SK-N-SH treated with all-trans-retinoic acid at 6 μM for 48 hours (cell line): ENCODE measurements at regions not wholly inside any gene's neighbourhood (a gene's known extent, or its start where the extent isn't known, plus 50 kb on each side); places are given as distances from the start of the nearest gene placed in this dataset.

Source experiments
- ATAC-seq: fragments of 200-7000 bp; cut with Tn5 transposase; 3 replicates; pipeline ENCODE4 v1.9.1; 2020; ENCODE audit warnings: mild to moderate bottlenecking, moderate library complexity
- ARNTL ChIP-seq: fragments of 450-650 bp; formaldehyde crosslinking; IDR thresholded peaks from 2 replicates; pipeline ENCODE4 v1.5.0; 2020; ENCODE audit warnings: low read depth, mild to moderate bottlenecking, moderate library complexity, borderline replicate concordance
- BACH2 ChIP-seq: fragments of 250-450 bp; sonication (Bioruptor Pico); IDR thresholded peaks from 2 replicates; pipeline ENCODE4 v1.9.0; 2021; ENCODE audit warnings: mild to moderate bottlenecking, borderline replicate concordance
- CREB5 ChIP-seq: fragments of 250-450 bp; sonication (Bioruptor Pico); IDR thresholded peaks from 2 replicates; pipeline ENCODE4 v1.5.1; 2020; ENCODE audit warnings: low read depth, mild to moderate bottlenecking, moderate library complexity
- CSDC2 ChIP-seq: fragments of 250-450 bp; sonication (Bioruptor Pico); IDR thresholded peaks from 2 replicates; pipeline ENCODE4 v1.5.0; 2020; ENCODE audit warnings: mild to moderate bottlenecking, moderate library complexity
- ESRRG ChIP-seq: fragments of 250-450 bp; sonication (Bioruptor Pico); IDR thresholded peaks from 2 replicates; pipeline ENCODE4 v1.6.1; 2021; ENCODE audit warnings: mild to moderate bottlenecking
- GLIS3 ChIP-seq: fragments of 250-450 bp; sonication (Bioruptor Pico); IDR thresholded peaks from 2 replicates; pipeline ENCODE4 v1.5.0; 2020; ENCODE audit warnings: mild to moderate bottlenecking, moderate library complexity
- ISL1 ChIP-seq: fragments of 250-450 bp; sonication (Bioruptor Pico); IDR thresholded peaks from 2 replicates; pipeline ENCODE4 v2.1.2; 2022; ENCODE audit warnings: mild to moderate bottlenecking, moderate library complexity
- OSR1 ChIP-seq: fragments of 250-450 bp; sonication (Bioruptor Pico); IDR thresholded peaks from 2 replicates; pipeline ENCODE4 v1.8.0; 2022; ENCODE audit warnings: moderate library complexity, mild to moderate bottlenecking, inconsistent platforms
- PATZ1 ChIP-seq: fragments of 250-450 bp; sonication (Bioruptor Pico); IDR thresholded peaks from 2 replicates; pipeline ENCODE4 v1.8.0; 2020; ENCODE audit warnings: mild to moderate bottlenecking, moderate library complexity, borderline replicate concordance
- POU6F1 ChIP-seq: fragments of 250-450 bp; sonication (Bioruptor Pico); IDR thresholded peaks from 2 replicates; pipeline ENCODE4 v1.8.0; 2021; ENCODE audit warnings: low read depth, mild to moderate bottlenecking, moderate library complexity, borderline replicate concordance
- PPARA ChIP-seq: fragments of 250-450 bp; sonication (Bioruptor Pico); IDR thresholded peaks from 2 replicates; pipeline ENCODE4 v1.5.0; 2020; ENCODE audit warnings: mild to moderate bottlenecking, borderline replicate concordance
- RARB ChIP-seq: fragments of 250-450 bp; sonication (Bioruptor Pico); IDR thresholded peaks from 2 replicates; pipeline ENCODE4 v1.8.0; 2021; ENCODE audit warnings: mild to moderate bottlenecking, moderate library complexity
- SNAI2 ChIP-seq: fragments of 250-450 bp; sonication (Bioruptor Pico); IDR thresholded peaks from 2 replicates; pipeline ENCODE4 v1.5.0; 2020; ENCODE audit warnings: mild to moderate bottlenecking, moderate library complexity
- TOX ChIP-seq: fragments of 250-450 bp; sonication (Bioruptor Pico); IDR thresholded peaks from 2 replicates; pipeline ENCODE4 v1.8.0; 2021; ENCODE audit warnings: mild to moderate bottlenecking, moderate library complexity, borderline replicate concordance
- TSHZ2 ChIP-seq: fragments of 250-450 bp; sonication (Bioruptor Pico); IDR thresholded peaks from 2 replicates; pipeline ENCODE4 v1.5.0; 2020; ENCODE audit warnings: mild to moderate bottlenecking, moderate library complexity
- ZC3H10 ChIP-seq: fragments of 250-450 bp; sonication (Bioruptor Pico); IDR thresholded peaks from 2 replicates; pipeline ENCODE4 v1.5.1; 2021; ENCODE audit warnings: mild to moderate bottlenecking, moderate library complexity
- ZFP3 ChIP-seq: fragments of 250-450 bp; sonication (Bioruptor Pico); IDR thresholded peaks from 2 replicates; pipeline ENCODE4 v1.5.0; 2020; ENCODE audit warnings: mild to moderate bottlenecking, moderate library complexity
- ZFP30 ChIP-seq: fragments of 450-650 bp; formaldehyde crosslinking; IDR thresholded peaks from 2 replicates; pipeline ENCODE4 v1.5.0; 2022; ENCODE audit warnings: mild to moderate bottlenecking, moderate library complexity
- ZNF70 ChIP-seq: fragments of 450-650 bp; formaldehyde crosslinking; IDR thresholded peaks from 2 replicates; pipeline ENCODE4 v1.5.0; 2020; ENCODE audit warnings: mild to moderate bottlenecking, moderate library complexity
- ZNF8 ChIP-seq: fragments of 450-650 bp; formaldehyde crosslinking; IDR thresholded peaks from 2 replicates; pipeline ENCODE4 v1.5.0; 2020; ENCODE audit warnings: mild to moderate bottlenecking, moderate library complexity

GRCh38 chr18:4854671-4855070, 342.4 kb downstream of the AKAIN1 start:
- TF ChIP-seq GLIS3 (no peak), POU6F1 (no peak), RARB (CRISPR knock-in tag) (no peak), SNAI2 (CRISPR knock-in tag) (no peak), PPARA (no peak), TOX (CRISPR knock-in tag) (no peak), ZFP30 (CRISPR knock-in tag) (no peak), ZFP3 (no peak), ISL1 (CRISPR knock-in tag) (no peak), ARNTL (no peak), ZNF70 (no peak), CREB5 (CRISPR knock-in tag) (no peak), OSR1 (CRISPR knock-in tag) (no peak), ZNF8 (CRISPR knock-in tag) (no peak), CSDC2 (CRISPR knock-in tag) (no peak)
- ATAC-seq = no peak

GRCh38 chr18:4851301-4851976, 345.6 kb downstream of the AKAIN1 start:
- no peak for ATAC-seq
- TF ChIP-seq OSR1 (CRISPR knock-in tag) (no peak), ZC3H10 (no peak), ISL1 (CRISPR knock-in tag) (no peak), PATZ1 (no peak), ZNF70 (no peak), CREB5 (CRISPR knock-in tag) (no peak), ESRRG (CRISPR knock-in tag) (no peak), PPARA (no peak), TOX (CRISPR knock-in tag) (no peak), SNAI2 (CRISPR knock-in tag) (no peak), ZNF8 (CRISPR knock-in tag) (no peak), GLIS3 (no peak), ARNTL (no peak)
- TF ChIP-seq, all 23 proteins: peak for 0

- no peak for TF ChIP-seq OSR1 (CRISPR knock-in tag)
- no peak for TF ChIP-seq RARB (CRISPR knock-in tag)
- no peak for TF ChIP-seq BACH2 (CRISPR knock-in tag)
- no peak for TF ChIP-seq PATZ1
- TF ChIP-seq TSHZ2 (CRISPR knock-in tag) = no peak
- no peak for TF ChIP-seq ARNTL
- no peak for TF ChIP-seq ESRRG (CRISPR knock-in tag)
- TF ChIP-seq, all 23 proteins: peak for 0
- ATAC-seq = no peak
Measured at GRCh38 chr18:4847056-4847455, 350.0 kb downstream of the AKAIN1 start.
